ENCODE measurements at regions not wholly inside any gene's neighbourhood (a gene's known extent, or its start where the extent isn't known, plus 50 kb on each side); places are given as distances from the start of the nearest gene placed in this dataset.

- TF ChIP-seq POLR2A (IDR thresholded peaks at IDR 0.05) (no peak), POLR2AphosphoS5 (IDR thresholded peaks at IDR 0.05; ENCODE audit: insufficient read depth in 1 of 2, low read depth in 1 of 2) (no peak), CTCF (IDR thresholded peaks at IDR 0.05) (no peak)
- H3K27me3 ChIP-seq, result no peaks in the 10 kb centered on the region
- H3K27ac ChIP-seq, result no peak overlapping the region
- intact Hi-C loops (cut with DNase I), result no loop called here
- H3K4me3 ChIP-seq, result no peak overlapping the region
- no peaks in the 10 kb centered on the region for H3K36me3 ChIP-seq
- no peaks in the 10 kb centered on the region for H3K4me1 ChIP-seq
- no peaks in the 10 kb centered on the region for H3K9me3 ChIP-seq
- DNase-seq (ENCODE audit: extremely low spot score in 2 of 2), result no peak
Observed at GRCh38 chr9:87115785-87116184, 168.5 kb upstream of the GAS1 start.

- Histone ChIP-seq H3K36me3 (no peaks in the 10 kb centered on the region), H3K27me3 (no peaks in the 10 kb centered on the region), H3K4me3 (no peak overlapping the region), H3K9me3 (no peaks in the 10 kb centered on the region), H3K4me1 (no peaks in the 10 kb centered on the region), H3K27ac (no peak overlapping the region)
- intact Hi-C loops (cut with DNase I), result no loop called here
- no peak for DNase-seq (ENCODE audit: extremely low spot score in 2 of 2)
- no peak for TF ChIP-seq POLR2A (IDR thresholded peaks at IDR 0.05)
- no peak for TF ChIP-seq POLR2AphosphoS5 (IDR thresholded peaks at IDR 0.05; ENCODE audit: insufficient read depth in 1 of 2, low read depth in 1 of 2)
- no peak for TF ChIP-seq CTCF (IDR thresholded peaks at IDR 0.05)
Observed at GRCh38 chr9:87116492-87116891, 169.2 kb upstream of the GAS1 start.

- TF ChIP-seq POLR2AphosphoS5 (IDR thresholded peaks at IDR 0.05; ENCODE audit: insufficient read depth in 1 of 2, low read depth in 1 of 2), result no peak
- TF ChIP-seq CTCF (IDR thresholded peaks at IDR 0.05), result no peak
- TF ChIP-seq POLR2A (IDR thresholded peaks at IDR 0.05), result no peak
- intact Hi-C loops (cut with DNase I), result no loop called here
Observed at GRCh38 chr9:87118594-87118993, 171.3 kb upstream of the GAS1 start.

GRCh38 chr9:87119328-87119881 is 172.1 kb upstream of the GAS1 start:
- no peak for DNase-seq (ENCODE audit: extremely low spot score in 2 of 2)

More at GRCh38 chr9:87118594-87118993, 171.3 kb upstream of the GAS1 start:
- Histone ChIP-seq H3K27ac (no peak overlapping the region), H3K27me3 (no peaks in the 10 kb centered on the region), H3K4me1 (no peaks in the 10 kb centered on the region), H3K9me3 (no peaks in the 10 kb centered on the region), H3K4me3 (no peak overlapping the region), H3K36me3 (no peaks in the 10 kb centered on the region)
- no peak for DNase-seq (ENCODE audit: extremely low spot score in 2 of 2)

More at GRCh38 chr9:87119328-87119881, 172.1 kb upstream of the GAS1 start:
- Histone ChIP-seq H3K4me1 (no peaks in the 10 kb centered on the region), H3K27ac (no peak overlapping the region), H3K9me3 (no peaks in the 10 kb centered on the region), H3K27me3 (no peaks in the 10 kb centered on the region), H3K36me3 (no peaks in the 10 kb centered on the region), H3K4me3 (no peak overlapping the region)
- TF ChIP-seq POLR2AphosphoS5 (IDR thresholded peaks at IDR 0.05; ENCODE audit: insufficient read depth in 1 of 2, low read depth in 1 of 2) (no peak), POLR2A (IDR thresholded peaks at IDR 0.05) (no peak), CTCF (IDR thresholded peaks at IDR 0.05) (no peak)
- intact Hi-C loops (cut with DNase I), result no loop called here

All from vagina (tissue), 2 donors.